HCT116 (cell line): ENCODE measurements at regions not wholly inside any gene's neighbourhood (a gene's known extent, or its start where the extent isn't known, plus 50 kb on each side); places are given as distances from the start of the nearest gene placed in this dataset.

Experiments
- ATAC-seq: fragments of 200-7000 bp; cut with Tn5 transposase; 2 replicates; pipeline ENCODE4 v1.9.1; 2020; ENCODE audit warnings: mild to moderate bottlenecking, moderate library complexity
- BruUV-seq: library from RNA; stranded (reverse); fragments of 400-500 nt; replicated peaks from 2 replicates; lab custom pipeline; 2021; lab: Mats Ljungman, UMichigan
- CTCF ChIA-PET: fragments of 300-600 bp; sonication (Branson Sonifier 250); formaldehyde crosslinking; loops from one replicate; lab custom pipeline; 2021; ENCODE audit warnings: antibody characterized with exemption; lab: Charles Lee
- POLR2A ChIA-PET: fragments of 300-600, 350-600 bp; sonication (Branson Sonifier 250); formaldehyde crosslinking; loops from one replicate; lab custom pipeline; 2021; ENCODE audit warnings: antibody characterized with exemption; lab: Charles Lee
- RAD21 ChIA-PET, 2 experiments: fragments of 300-600 bp; sonication (Branson Sonifier 250); formaldehyde crosslinking; loops; one replicate each; lab custom pipeline; 2023; ENCODE audit warnings: low total read pairs in 2 of 2; ENCODE audit not compliant: uncharacterized antibody in 2 of 2, unreplicated experiment in 2 of 2, low non-redundant PET in 1 of 2; lab: Charles Lee
- DNase-seq: peaks from one replicate; pipeline ENCODE4 v3.0.0-alpha.2; 2010; ENCODE audit warnings: low read depth, low spot score
- H2AFZ ChIP-seq: fragments of 200-600 bp; shearing (Covaris generic), sonication (generic); 2 replicates; pipeline ENCODE4 v1.6.1; 2017; ENCODE audit warnings: low read depth, mixed run types, mixed read lengths, antibody characterized with exemption, low read length; ENCODE audit not compliant: poor library complexity, severe bottlenecking
- H3K27ac ChIP-seq: 2 replicates; pipeline ENCODE4 v1.5.1; 2012; ENCODE audit warnings: low read depth, low read length
- H3K27me3 ChIP-seq: fragments of 200-600 bp; sonication (generic); 2 replicates; pipeline ENCODE4 v1.6.1; 2016; ENCODE audit warnings: mixed run types, low read length, mixed read lengths; ENCODE audit not compliant: insufficient read depth
- H3K36me3 ChIP-seq, 2 experiments: fragments of 200-500 bp in 1 of 2; fragments of 200-600 bp in 1 of 2; sonication (Bioruptor generic) in 1 of 2; sonication (generic) in 1 of 2; 2 replicates each; pipeline versions ENCODE4 v1.5.1 to v1.6.1; 2014 to 2016; ENCODE audit warnings: low read length in 2 of 2, inconsistent platforms in 1 of 2, mixed read lengths in 1 of 2, mixed run types in 1 of 2; ENCODE audit not compliant: insufficient read depth in 2 of 2, control insufficient read depth in 1 of 2
- H3K4me1 ChIP-seq, 2 experiments: fragments of 200-600 bp in 1 of 2; sonication (generic) in 1 of 2; 2 replicates each; pipeline versions ENCODE4 v1.5.1 to v1.6.1; 2012 to 2017; ENCODE audit warnings: low read length in 2 of 2, inconsistent platforms in 1 of 2, mild to moderate bottlenecking in 1 of 2, mixed read lengths in 1 of 2, mixed run types in 1 of 2, moderate library complexity in 1 of 2; ENCODE audit not compliant: insufficient read depth in 2 of 2, control insufficient read depth in 1 of 2
- H3K4me2 ChIP-seq: fragments of 200-600 bp; sonication (generic); 2 replicates; pipeline ENCODE4 v1.6.1; 2017; ENCODE audit warnings: mixed run types, low read length, mixed read lengths
- H3K4me3 ChIP-seq, 2 experiments: fragments of 200-600 bp in 1 of 2; sonication (generic) in 1 of 2; replicated peaks in 1 of 2; 2 replicates each; pipeline ENCODE4 v1.5.1; 2011 to 2016; ENCODE audit warnings: low read length in 2 of 2, control low read depth in 1 of 2, low read depth in 1 of 2, mild to moderate bottlenecking in 1 of 2, mixed read lengths in 1 of 2, mixed run types in 1 of 2
- H3K79me2 ChIP-seq: fragments of 200-600 bp; sonication (generic); 2 replicates; pipeline ENCODE4 v1.6.1; 2017; ENCODE audit warnings: mild to moderate bottlenecking, mixed run types, low read length, moderate library complexity, mixed read lengths; ENCODE audit not compliant: insufficient read depth
- H3K9ac ChIP-seq: fragments of 200-600 bp; sonication (generic); 2 replicates; pipeline ENCODE4 v1.6.1; 2016; ENCODE audit warnings: low read length, mixed read lengths
- H3K9me2 ChIP-seq: fragments of 200-600 bp; sonication (generic), shearing (Covaris generic); 2 replicates; pipeline ENCODE4 v1.6.1; 2017; ENCODE audit warnings: mixed run types, mild to moderate bottlenecking, moderate library complexity; ENCODE audit not compliant: insufficient read depth
- H3K9me3 ChIP-seq, 2 experiments: fragments of 200-500 bp in 1 of 2; fragments of 200-600 bp in 1 of 2; sonication (Bioruptor generic) in 1 of 2; sonication (generic) in 1 of 2; 2 replicates each; pipeline ENCODE4 v1.6.1; 2014 to 2017; ENCODE audit warnings: low read length in 2 of 2, mixed read lengths in 2 of 2, inconsistent platforms in 1 of 2, low read depth in 1 of 2, mild to moderate bottlenecking in 1 of 2, mixed run types in 1 of 2, moderate library complexity in 1 of 2; ENCODE audit not compliant: control insufficient read depth in 1 of 2, insufficient read depth in 1 of 2
- H4K20me1 ChIP-seq: fragments of 200-600 bp; sonication (generic), shearing (Covaris generic); 2 replicates; pipeline ENCODE4 v1.6.1; 2017; ENCODE audit warnings: mixed run types, mild to moderate bottlenecking, moderate library complexity; ENCODE audit not compliant: insufficient read depth
- CBX3 ChIP-seq: IDR thresholded peaks from 2 replicates; pipeline ENCODE4 v1.6.1; 2012; ENCODE audit warnings: low read depth
- CEBPB ChIP-seq: IDR thresholded peaks from 2 replicates; pipeline ENCODE4 v1.6.1; 2012; ENCODE audit warnings: low read depth
- EGR1 ChIP-seq: IDR thresholded peaks from 2 replicates; pipeline ENCODE4 v1.6.1; 2012; ENCODE audit warnings: low read depth
- EZH2 ChIP-seq: fragments of 200-600 bp; sonication (generic); IDR thresholded peaks from 2 replicates; pipeline ENCODE4 v1.6.1; 2017; ENCODE audit warnings: antibody characterized with exemption, mixed run types
- EZH2phosphoT487 ChIP-seq: fragments of 200-600 bp; IDR thresholded peaks from 2 replicates; pipeline ENCODE4 v1.6.1; 2018; ENCODE audit warnings: antibody characterized with exemption, borderline replicate concordance
- FOSL1 ChIP-seq: IDR thresholded peaks from 2 replicates; pipeline ENCODE4 v1.6.1; 2012; ENCODE audit warnings: low read depth
- JUND ChIP-seq: IDR thresholded peaks from 2 replicates; pipeline ENCODE4 v1.6.1; 2012
- POLR2A ChIP-seq: IDR thresholded peaks from 2 replicates; pipeline ENCODE4 v1.7.0; 2011; ENCODE audit warnings: borderline replicate concordance; ENCODE audit not compliant: insufficient read depth, insufficient read length; ENCODE audit errors: extremely low read depth
- POLR2AphosphoS5 ChIP-seq: IDR thresholded peaks from 2 replicates; pipeline ENCODE4 v1.6.1; 2011; ENCODE audit warnings: mild to moderate bottlenecking, low read depth, low read length, moderate library complexity
- RAD21 ChIP-seq: IDR thresholded peaks from 2 replicates; pipeline ENCODE4 v1.6.1; 2012; ENCODE audit warnings: low read depth, mild to moderate bottlenecking
- SIN3A ChIP-seq: IDR thresholded peaks from 2 replicates; pipeline ENCODE4 v1.6.1; 2012; ENCODE audit warnings: low read depth
- SRF ChIP-seq: IDR thresholded peaks from 2 replicates; pipeline ENCODE4 v1.6.1; 2012; ENCODE audit warnings: low read depth
- TCF7L2 ChIP-seq: IDR thresholded peaks from 2 replicates; pipeline ENCODE4 v1.7.0; 2011; ENCODE audit warnings: borderline replicate concordance, inconsistent platforms; ENCODE audit not compliant: insufficient read depth, insufficient read length; ENCODE audit errors: extremely low read depth
- YY1 ChIP-seq: IDR thresholded peaks from 2 replicates; pipeline ENCODE4 v1.6.1; 2011; ENCODE audit warnings: low read length, low read depth, moderate library complexity, mild to moderate bottlenecking; ENCODE audit not compliant: insufficient replicate concordance; ENCODE audit errors: extremely low read depth
- ZFX ChIP-seq: fragments of 450-650 bp; IDR thresholded peaks from 2 replicates; pipeline ENCODE4 v1.6.1; 2017
- ZNF274 ChIP-seq: fragments of 200-500 bp; sonication (Bioruptor generic); IDR thresholded peaks from 2 replicates; pipeline ENCODE4 v1.6.1; 2014; ENCODE audit warnings: mild to moderate bottlenecking, low read depth, low read length, inconsistent platforms
- intact Hi-C: fragments of 100-400 bp; cut with micrococcal nuclease; formaldehyde crosslinking; loops from 2 replicates; pipeline ENCODE4 v1.10.0; 2022
- TF ChIP-seq, protein P1 (sequence below): IDR thresholded peaks from 2 replicates; pipeline ENCODE4 v1.6.1; 2012
- TF ChIP-seq, protein P2 (sequence below), 3 experiments: fragments of 200-600 bp in 1 of 3; sonication (generic) in 1 of 3; IDR thresholded peaks in 2 of 3; conservative IDR thresholded peaks in 1 of 3; 2 replicates each; pipeline ENCODE4 v1.5.1; 2012 to 2017; ENCODE audit warnings: low read depth in 2 of 3, low read length in 2 of 3, antibody characterized with exemption in 1 of 3, borderline replicate concordance in 1 of 3, control low read depth in 1 of 3, mild to moderate bottlenecking in 1 of 3, mixed read lengths in 1 of 3, mixed run types in 1 of 3, moderate library complexity in 1 of 3; ENCODE audit not compliant: insufficient read depth in 1 of 3

- no peaks in the 10 kb centered on the region for H3K9me3 ChIP-seq
- intact Hi-C loops = no loop called here
- H3K27me3 ChIP-seq = 0 out of 2 replicates have a peak, but pooled peaks cover 15% of the 10 kb centered on the region
- H4K20me1 ChIP-seq = no peaks in the 10 kb centered on the region; the same call in 1 of the 2 replicates
- H3K27ac ChIP-seq = no peak overlapping the region
- no peaks in the 10 kb centered on the region for H3K36me3 ChIP-seq
- no peak overlapping the region for H3K4me3 ChIP-seq
- no peak for ATAC-seq
- BruUV-seq = no TSS peak
- H2AFZ ChIP-seq = no peak overlapping the region
- DNase-seq = no peak
- H3K9me2 ChIP-seq = no peaks in the 10 kb centered on the region
- H3K4me2 ChIP-seq = no peak overlapping the region
- H3K79me2 ChIP-seq = no peaks in the 10 kb centered on the region
- no peak overlapping the region for H3K9ac ChIP-seq
- RAD21 ChIA-PET = no interaction called here
- H3K4me1 ChIP-seq = no peaks in the 10 kb centered on the region
- POLR2A ChIA-PET = no interaction called here
- CTCF ChIA-PET = no interaction called here
- TF ChIP-seq EZH2phosphoT487 (no peak), RAD21 (no peak), CBX3 (no peak), POLR2AphosphoS5 (no peak), FOSL1 (no peak), ZNF274 (no peak), EZH2 (no peak), ZFX (no peak), CEBPB (no peak), YY1 (no peak), POLR2A (no peak), JUND (no peak), EGR1 (no peak), TCF7L2 (no peak), SIN3A (no peak), SRF (no peak)
- TF ChIP-seq, protein P1, sequence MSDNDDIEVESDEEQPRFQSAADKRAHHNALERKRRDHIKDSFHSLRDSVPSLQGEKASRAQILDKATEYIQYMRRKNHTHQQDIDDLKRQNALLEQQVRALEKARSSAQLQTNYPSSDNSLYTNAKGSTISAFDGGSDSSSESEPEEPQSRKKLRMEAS = no peak
- TF ChIP-seq, protein P2, sequence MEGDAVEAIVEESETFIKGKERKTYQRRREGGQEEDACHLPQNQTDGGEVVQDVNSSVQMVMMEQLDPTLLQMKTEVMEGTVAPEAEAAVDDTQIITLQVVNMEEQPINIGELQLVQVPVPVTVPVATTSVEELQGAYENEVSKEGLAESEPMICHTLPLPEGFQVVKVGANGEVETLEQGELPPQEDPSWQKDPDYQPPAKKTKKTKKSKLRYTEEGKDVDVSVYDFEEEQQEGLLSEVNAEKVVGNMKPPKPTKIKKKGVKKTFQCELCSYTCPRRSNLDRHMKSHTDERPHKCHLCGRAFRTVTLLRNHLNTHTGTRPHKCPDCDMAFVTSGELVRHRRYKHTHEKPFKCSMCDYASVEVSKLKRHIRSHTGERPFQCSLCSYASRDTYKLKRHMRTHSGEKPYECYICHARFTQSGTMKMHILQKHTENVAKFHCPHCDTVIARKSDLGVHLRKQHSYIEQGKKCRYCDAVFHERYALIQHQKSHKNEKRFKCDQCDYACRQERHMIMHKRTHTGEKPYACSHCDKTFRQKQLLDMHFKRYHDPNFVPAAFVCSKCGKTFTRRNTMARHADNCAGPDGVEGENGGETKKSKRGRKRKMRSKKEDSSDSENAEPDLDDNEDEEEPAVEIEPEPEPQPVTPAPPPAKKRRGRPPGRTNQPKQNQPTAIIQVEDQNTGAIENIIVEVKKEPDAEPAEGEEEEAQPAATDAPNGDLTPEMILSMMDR (IDR thresholded peaks at IDR 0.05 in 2 of 3, conservative IDR thresholded peaks at IDR 0.05 in 1 of 3; ENCODE audit: borderline replicate concordance in 1 of 3, insufficient read depth in 1 of 3, low read depth in 2 of 3, low read length in 2 of 3) = no peak
These were observed 293.1 kb downstream of the PSAT1 start for GRCh38 chr9:78590068-78590467.
